ENCODE measurements at regions not wholly inside any gene's neighbourhood (a gene's known extent, or its start where the extent isn't known, plus 50 kb on each side); places are given as distances from the start of the nearest gene placed in this dataset.

DNA sequence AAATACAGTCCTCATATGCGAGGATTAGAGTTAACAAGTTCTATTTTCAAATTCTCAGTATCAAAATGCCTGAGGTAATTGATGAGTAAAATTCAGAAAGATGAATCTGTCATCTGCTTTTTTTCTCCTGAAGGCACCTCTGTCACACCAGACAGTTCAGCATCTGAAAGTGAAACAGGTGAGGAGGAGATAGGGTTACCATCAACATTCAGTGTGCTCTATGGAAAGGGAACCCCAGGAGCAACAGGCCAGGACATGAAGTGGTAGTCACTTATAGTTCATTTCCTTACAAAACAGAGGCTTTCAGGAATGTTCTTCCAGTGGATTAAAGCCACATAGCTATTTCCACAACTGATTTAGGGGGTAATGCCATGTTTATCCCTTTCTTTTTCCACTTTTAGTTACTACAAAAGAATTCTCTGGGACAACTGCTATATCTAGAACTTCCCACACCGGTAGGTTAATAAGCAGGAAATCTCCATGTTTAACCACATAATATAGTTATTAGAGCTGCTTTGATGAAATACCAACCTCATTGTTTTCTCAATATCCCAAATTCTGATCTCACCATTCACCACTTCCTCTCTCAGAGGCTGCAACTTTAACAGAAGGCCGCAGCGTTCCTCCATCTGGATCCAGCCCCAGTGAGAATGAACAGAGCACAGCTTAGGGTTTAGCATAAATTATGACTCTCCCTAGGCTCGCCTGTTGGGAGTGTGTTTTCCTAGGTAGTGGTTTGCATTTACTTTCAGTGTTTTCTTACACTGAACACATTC is 177.0 kb upstream of the CNTN1 start:
- TF ChIP-seq POLR2A (IDR thresholded peaks at IDR 0.05; ENCODE audit: low read depth, low read length) (no peak), TAF1 (IDR thresholded peaks at IDR 0.05; ENCODE audit: borderline replicate concordance, low read depth, low read length) (no peak)
